HG02610 (cell line): ENCODE measurements at regions not wholly inside any gene's neighbourhood (a gene's known extent, or its start where the extent isn't known, plus 50 kb on each side); places are given as distances from the start of the nearest gene placed in this dataset.

Source experiments
- ATAC-seq: cut with Tn5 transposase; IDR thresholded peaks from one replicate; pipeline ENCODE4 v1.9.1; 2021; ENCODE audit warnings: mild to moderate bottlenecking, moderate library complexity; ENCODE audit not compliant: unreplicated experiment

- ATAC-seq: no peak
Observed at GRCh38 chr2:46239175-46239846, 57.9 kb upstream of the EPAS1 start.

- no peak for ATAC-seq
Observed at GRCh38 chr2:46239847-46240181, 57.4 kb upstream of the EPAS1 start.

DNA sequence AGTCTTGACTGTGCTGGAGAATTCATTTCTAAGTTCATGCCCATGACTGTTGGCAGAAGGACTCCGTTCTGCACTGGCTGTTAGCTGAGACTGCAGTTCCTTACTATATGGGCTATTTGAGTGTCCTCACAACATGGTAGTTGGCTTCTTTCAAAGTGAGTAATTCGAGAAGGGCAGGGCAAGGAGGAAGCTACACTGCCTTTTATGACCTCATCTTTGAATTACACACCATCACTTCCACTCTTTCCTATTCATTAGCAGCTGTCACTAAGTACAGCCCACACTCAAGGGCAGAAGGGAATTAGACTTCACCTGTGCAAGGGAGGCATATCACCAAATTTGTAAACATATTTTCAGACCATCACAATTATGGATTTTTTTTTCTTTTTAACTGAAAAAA is 55.9 kb upstream of the EPAS1 start:
- ATAC-seq: no peak

DNA sequence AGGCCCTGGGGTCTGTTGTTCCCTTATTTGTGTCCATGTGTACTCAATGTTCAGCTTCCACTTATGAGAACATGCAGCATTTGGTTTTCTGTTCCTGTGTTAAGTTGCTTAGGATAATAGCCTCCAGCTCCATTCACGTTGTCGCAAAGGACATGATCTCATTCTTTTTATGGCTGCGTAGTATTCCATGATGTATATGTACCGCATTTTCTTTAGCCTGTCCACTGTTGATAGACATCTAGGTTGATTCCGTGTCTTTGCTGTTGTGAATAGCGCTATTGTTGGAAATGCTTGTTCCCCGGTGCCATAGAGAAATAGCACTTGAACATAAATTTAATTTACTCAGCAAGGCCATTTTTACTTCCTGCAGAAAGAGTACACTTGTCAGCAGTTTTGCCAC is 51.3 kb upstream of the EPAS1 start:
- no peak for ATAC-seq

DNA sequence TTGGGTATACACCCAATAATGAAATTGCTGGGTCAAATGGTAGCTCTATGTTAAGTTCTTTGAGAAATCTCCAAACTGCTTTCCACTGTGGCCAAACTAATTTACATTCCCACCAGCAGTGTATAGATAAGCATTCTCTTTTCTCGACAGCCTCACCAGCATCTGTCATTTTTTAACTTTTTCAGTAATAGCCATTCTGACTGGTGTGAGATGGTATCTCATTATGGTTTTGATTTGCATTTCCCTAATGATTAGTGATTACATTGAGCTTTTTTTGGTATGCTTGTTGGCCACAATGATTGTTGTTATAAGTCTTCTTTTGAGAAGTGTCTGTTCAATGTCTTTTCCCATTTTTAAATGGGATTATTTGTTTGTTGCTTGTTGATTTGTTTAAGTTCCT is 50.4 kb upstream of the EPAS1 start:
- peak; percentile 86 for ATAC-seq
